ENCODE measurements at regions not wholly inside any gene's neighbourhood (a gene's known extent, or its start where the extent isn't known, plus 50 kb on each side); places are given as distances from the start of the nearest gene placed in this dataset.

GRCh38 chr12:4974217-4974616 lies 64.5 kb downstream of the KCNA1 start:
- TF ChIP-seq EZH2phosphoT487 (IDR thresholded peaks at IDR 0.05; ENCODE audit: insufficient read depth, low read depth) (no peak), EZH2 (IDR thresholded peaks at IDR 0.05; ENCODE audit: insufficient read depth, poor library complexity, severe bottlenecking) (no peak)
